ENCODE measurements at regions not wholly inside any gene's neighbourhood (a gene's known extent, or its start where the extent isn't known, plus 50 kb on each side); places are given as distances from the start of the nearest gene placed in this dataset.
"Not testable (repeated sequence)": the region's sequence is repeated elsewhere in the genome, so short reads cannot be mapped to it uniquely, and the experiment has no call there.

GRCh38 chr16:54878301-54878700, 52.4 kb upstream of the IRX5 start (continued):
- TF ChIP-seq ZNF462 (CRISPR knock-in tag; IDR thresholded peaks at IDR 0.05) (no peak), EZH2 (IDR thresholded peaks at IDR 0.05; ENCODE audit: low read depth, unreplicated experiment) (no peak), CREB1 (CRISPR knock-in tag; IDR thresholded peaks at IDR 0.05; ENCODE audit: low read depth) (no peak), ZNF114 (CRISPR knock-in tag; IDR thresholded peaks at IDR 0.05) (no peak), ZNF331 (CRISPR knock-in tag; IDR thresholded peaks at IDR 0.05; ENCODE audit: low read depth) (no peak)

- Mint-ChIP-seq H3K4me1 (peaks cover 10% of the 10 kb centered on the region), H3K27me3 (ENCODE audit: insufficient read depth, low read depth, poor library complexity) (peaks cover 2% of the 10 kb centered on the region), H3K4me3 (no peak overlapping the region), H3K9me3 (peaks cover 3% of the 10 kb centered on the region; the same call in 1 of the 3 replicates), H3K27ac (no peak overlapping the region; the same call in 1 of the 2 replicates), H3K36me3 (ENCODE audit: low read depth) (no peaks in the 10 kb centered on the region; the same call in 2 of the 3 replicates)
- peak; percentile 22 for DNase-seq (ENCODE audit: low spot score)
- Histone ChIP-seq H3F3A (replicated peaks; ENCODE audit: low read depth) (no peaks in the 10 kb centered on the region), H3K9me2 (ENCODE audit: insufficient read depth) (peaks cover 19% of the 10 kb centered on the region), H3K79me2 (replicated peaks; ENCODE audit: insufficient read depth) (no peaks in the 10 kb centered on the region), H3K36me3 (ENCODE audit: insufficient read depth) (no peaks in the 10 kb centered on the region), H3K4me2 (no peak overlapping the region), H4K20me1 (replicated peaks; ENCODE audit: insufficient read depth) (no peaks in the 10 kb centered on the region), H3K4me1 (ENCODE audit: insufficient read depth) (peaks cover 16% of the 10 kb centered on the region; the same call in 1 of the 2 replicates), H3K4me3 (no peak overlapping the region), H3K27ac (ENCODE audit: low read depth) (no peak overlapping the region), H2AFZ (peak overlapping the region; percentile 25; the same call in 1 of the 2 replicates), H3K27me3 (ENCODE audit: insufficient read depth) (no peaks in the 10 kb centered on the region)
- peak; percentile 41; the same call in 1 of the 3 replicates for ATAC-seq
- no peak for TF ChIP-seq CTCF (conservative IDR thresholded peaks at IDR 0.05; ENCODE audit: low read depth in 2 of 2)
- no peak for TF ChIP-seq EZH2phosphoT487 (IDR thresholded peaks at IDR 0.05; ENCODE audit: unreplicated experiment)
- no peak for TF ChIP-seq CREB1 (CRISPR knock-in tag; IDR thresholded peaks at IDR 0.05; ENCODE audit: low read depth)
- TF ChIP-seq ZNF114 (CRISPR knock-in tag; IDR thresholded peaks at IDR 0.05), result no peak
- TF ChIP-seq NANOG (IDR thresholded peaks at IDR 0.05; ENCODE audit: borderline replicate concordance), result no peak
- no peak for TF ChIP-seq STAT1 (IDR thresholded peaks at IDR 0.05; ENCODE audit: unreplicated experiment)
- TF ChIP-seq EZH2 (IDR thresholded peaks at IDR 0.05; ENCODE audit: low read depth, unreplicated experiment), result no peak
- TF ChIP-seq POLR2AphosphoS5 (IDR thresholded peaks at IDR 0.05; ENCODE audit: low read depth), result no peak
Measured at GRCh38 chr16:54875443-54875842, 55.2 kb upstream of the IRX5 start.

- not testable (repeated sequence) for H3K79me2 ChIP-seq (replicated peaks; ENCODE audit: insufficient read depth); H3K36me3 Mint-ChIP-seq (ENCODE audit: low read depth); H3K36me3 ChIP-seq (ENCODE audit: insufficient read depth); H3K9me3 Mint-ChIP-seq; ATAC-seq; H3K4me3 ChIP-seq; H3K27me3 Mint-ChIP-seq (ENCODE audit: insufficient read depth, low read depth, poor library complexity); H4K20me1 ChIP-seq (replicated peaks; ENCODE audit: insufficient read depth); H3K27ac ChIP-seq (ENCODE audit: low read depth); DNase-seq (ENCODE audit: low spot score); H3K27me3 ChIP-seq (ENCODE audit: insufficient read depth); H3K4me3 Mint-ChIP-seq; H3F3A ChIP-seq (replicated peaks; ENCODE audit: low read depth); H3K27ac Mint-ChIP-seq; H3K4me2 ChIP-seq
- Histone ChIP-seq H3K4me1 (ENCODE audit: insufficient read depth) (peaks cover 16% of the 10 kb centered on the region; the same call in 1 of the 2 replicates), H3K9me2 (ENCODE audit: insufficient read depth) (peaks cover 19% of the 10 kb centered on the region), H2AFZ (peak overlapping the region; percentile 80; the same call in 1 of the 2 replicates)
- H3K4me1 Mint-ChIP-seq, result peaks cover 10% of the 10 kb centered on the region
Measured at GRCh38 chr16:54873716-54874373, 56.8 kb upstream of the IRX5 start.
